RPMI7951 (cell line): ENCODE measurements at regions not wholly inside any gene's neighbourhood (a gene's known extent, or its start where the extent isn't known, plus 50 kb on each side); places are given as distances from the start of the nearest gene placed in this dataset.

Source experiments
- DNase-seq: peaks from one replicate; pipeline ENCODE4 v3.0.0-alpha.2; 2012; ENCODE audit warnings: low read depth

DNA sequence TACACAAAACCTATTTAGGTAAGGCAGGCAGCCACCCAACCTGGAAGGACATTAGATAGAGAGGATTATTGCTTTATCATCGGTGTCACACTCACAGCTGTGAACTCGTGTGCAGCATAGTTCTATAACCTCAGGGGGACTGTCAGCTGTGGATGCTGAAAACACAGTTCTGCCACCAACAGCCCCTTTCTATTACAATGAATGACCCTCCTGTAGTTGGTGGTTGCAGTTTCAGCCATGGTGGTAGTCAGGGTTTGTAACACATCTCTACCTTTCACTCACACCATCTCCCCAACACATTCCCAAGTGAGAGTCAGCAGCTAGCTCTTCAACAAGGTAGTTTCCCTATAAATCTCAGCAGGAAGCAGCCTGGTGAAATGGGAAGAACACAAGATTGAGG lies 136.8 kb downstream of the ZC3H11B start:
- no peak for DNase-seq

DNA sequence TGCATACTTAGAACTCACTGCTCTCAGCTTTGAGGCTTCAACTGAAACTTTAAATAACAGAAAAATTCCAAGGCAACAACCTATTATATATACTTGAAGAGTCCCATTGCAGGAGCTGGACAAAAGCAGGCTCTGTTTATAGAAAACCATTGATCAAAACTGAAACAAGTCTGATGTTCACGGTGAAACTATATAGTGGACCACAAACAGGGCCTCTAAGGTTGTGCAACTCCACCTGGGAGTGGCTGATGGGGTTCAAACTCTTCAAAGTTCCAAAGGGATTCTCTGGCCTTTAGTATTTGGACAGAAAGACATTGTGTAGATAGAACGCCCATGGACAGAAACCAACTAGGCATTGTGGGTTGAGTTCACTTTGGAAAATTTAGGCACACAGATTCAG lies 140.3 kb downstream of the ZC3H11B start:
- DNase-seq: no peak

- no peak for DNase-seq
Observed at GRCh38 chr1:219467524-219467923, 145.4 kb downstream of the ZC3H11B start.

DNA sequence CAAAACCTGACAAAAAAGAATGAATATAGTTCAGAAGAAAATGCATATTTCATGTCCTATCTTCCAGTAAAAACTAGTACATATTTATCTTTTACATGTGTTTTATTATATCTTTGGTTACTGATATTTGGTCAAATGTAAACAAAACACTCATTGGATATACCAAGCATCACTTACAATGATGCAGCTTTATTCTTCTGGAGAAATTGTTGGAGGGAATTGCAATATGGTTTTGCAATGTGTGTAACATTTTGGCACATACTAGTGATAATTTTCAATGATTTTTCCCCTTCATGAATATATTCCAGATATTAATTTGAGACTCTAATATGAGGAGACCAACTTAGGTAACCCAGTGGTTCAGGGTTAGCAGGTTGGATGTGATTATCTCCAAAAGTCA lies 146.1 kb downstream of the ZC3H11B start:
- no peak for DNase-seq

DNA sequence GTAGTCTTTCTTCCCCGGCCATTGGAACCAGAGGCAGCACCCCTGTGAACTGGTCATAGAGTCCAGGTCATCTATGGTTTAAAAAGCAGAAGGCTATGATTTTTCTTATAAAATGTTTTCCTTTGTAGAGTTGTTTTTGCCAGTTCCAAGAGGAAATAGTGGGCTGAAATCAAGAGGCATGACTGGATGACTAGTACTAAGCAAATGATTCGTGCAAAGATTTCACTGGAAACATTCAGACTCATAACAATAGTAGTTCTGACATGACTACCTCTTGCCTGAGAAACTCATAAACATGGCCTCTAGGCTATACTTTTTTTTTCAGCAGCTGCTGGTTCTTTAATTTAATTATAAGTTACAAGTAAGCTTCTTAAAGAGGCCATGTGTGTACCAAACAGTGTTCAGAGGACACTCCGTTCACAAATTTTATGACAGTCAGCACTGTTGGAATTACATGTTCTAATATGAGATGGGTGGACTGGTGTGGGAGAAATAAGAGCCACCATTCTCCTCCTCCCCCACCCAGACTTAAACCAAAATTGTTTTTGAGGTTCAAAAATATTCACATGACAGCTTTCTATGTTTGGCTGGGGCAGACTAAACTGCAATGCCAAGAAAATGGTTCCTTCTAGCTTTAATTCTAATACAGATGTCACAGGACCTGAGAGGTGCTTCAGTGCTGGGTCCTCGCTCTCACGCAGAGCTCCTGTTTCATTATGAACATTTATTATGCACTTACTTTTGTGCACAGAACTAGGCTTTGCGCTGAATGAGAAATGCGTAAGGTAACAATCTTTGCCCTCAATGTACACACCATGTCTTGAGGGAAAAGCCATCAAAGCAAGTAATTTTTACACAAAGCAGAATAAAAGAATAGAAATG lies 147.5 kb downstream of the ZC3H11B start:
- peak; percentile 68 for DNase-seq

DNA sequence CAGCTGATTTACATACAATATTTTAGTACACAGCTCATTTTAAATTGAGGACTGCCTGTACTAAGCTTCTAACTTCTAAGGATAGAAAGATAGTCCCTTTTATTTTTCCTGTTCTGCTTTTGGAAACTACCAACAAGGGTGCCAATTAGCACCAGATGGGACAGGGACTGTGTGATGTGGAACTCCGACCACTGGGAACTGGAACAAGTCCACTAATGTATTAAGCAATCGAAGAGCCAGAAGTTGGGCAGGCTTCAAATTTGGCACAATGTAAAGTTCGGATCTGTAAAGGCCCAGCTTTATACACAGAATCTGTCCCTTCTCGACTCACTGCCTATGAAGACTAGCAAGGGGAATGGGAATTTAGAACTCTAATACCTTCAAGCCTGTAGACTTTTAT lies 149.3 kb downstream of the ZC3H11B start:
- DNase-seq: peak; percentile 72

DNA sequence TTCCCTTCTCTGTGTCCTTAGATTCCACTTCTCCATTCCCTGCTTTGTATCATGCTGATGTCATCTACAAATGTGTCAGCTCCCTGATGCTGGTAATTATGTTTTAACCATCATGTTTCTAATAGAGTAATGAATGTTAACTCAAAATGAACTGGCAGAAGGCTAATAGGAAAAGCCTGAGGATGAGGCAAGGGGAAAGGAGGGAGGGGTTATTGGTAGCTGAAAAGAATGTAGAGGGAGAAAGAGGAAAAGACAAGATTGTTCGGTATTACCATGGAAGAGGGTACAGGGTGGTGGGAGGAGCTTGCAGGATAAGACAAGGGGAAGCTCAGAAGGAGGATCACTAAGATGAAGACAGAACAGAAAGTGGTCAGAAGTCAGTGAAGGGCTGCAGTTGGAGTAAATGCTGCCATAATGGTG lies 150.9 kb downstream of the ZC3H11B start:
- DNase-seq: no peak

GRCh38 chr1:219460896-219461815 lies 151.7 kb downstream of the ZC3H11B start:
- DNase-seq: peak; percentile 83

DNA sequence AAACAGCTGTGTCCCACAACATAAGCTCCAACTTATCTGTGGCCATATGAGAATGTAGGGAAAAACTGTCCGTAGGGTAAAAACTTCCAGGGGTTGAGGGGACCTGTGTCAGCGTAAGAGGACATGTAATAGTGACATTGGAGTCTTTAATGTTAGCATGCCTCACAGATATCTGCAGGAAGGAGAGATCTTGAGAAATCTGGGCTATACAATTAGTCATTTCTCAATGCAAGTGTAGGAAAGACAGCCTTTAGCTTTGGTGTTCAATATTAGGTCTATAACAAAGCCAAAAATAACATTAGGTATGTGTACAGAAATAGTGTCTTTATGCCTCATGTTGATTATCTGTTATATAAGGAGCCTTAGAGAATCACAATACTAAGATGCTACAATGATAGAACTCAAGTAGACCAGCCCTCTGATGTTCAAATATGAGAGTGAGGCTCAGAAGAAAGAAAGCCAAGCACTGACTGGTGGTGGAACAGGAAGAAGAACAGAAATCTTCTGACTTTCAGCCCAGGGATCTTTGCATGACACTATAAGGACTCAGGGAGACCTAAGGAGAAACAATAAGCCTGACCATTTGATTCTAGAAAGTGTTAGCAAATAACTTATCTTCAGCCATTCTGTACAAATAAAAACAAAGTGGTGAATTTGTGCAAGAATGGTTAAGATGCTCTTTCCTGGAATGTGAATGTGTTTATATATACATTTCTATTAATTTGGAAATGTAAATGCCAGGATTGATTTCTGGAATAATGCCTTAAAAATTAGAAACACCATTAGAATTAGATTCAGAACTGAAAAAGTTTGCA lies 152.6 kb downstream of the ZC3H11B start:
- no peak for DNase-seq

GRCh38 chr1:219459351-219460080 lies 153.4 kb downstream of the ZC3H11B start:
- DNase-seq: peak; percentile 84

DNA sequence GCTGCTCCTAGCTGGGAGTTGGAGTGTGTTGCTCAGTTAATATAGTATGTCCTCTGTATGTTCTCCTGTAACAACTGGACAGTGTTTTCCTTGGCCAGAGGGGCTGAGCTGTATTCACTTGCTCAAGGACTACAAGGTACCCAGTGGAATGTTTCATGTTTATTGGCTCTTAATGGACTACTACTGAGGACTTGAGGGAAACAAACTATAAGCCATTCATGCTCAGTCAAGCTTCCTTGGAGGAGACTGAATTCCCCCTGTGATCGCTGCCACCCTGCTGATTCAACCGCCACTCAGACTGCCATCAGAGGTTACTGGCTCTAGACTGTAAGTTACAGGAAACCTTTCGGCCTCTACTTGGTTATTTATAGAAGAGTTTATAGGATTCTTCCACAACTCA lies 166.6 kb downstream of the ZC3H11B start:
- DNase-seq: peak; percentile 53

- no peak for DNase-seq
Observed at GRCh38 chr1:219445864-219446263, 167.0 kb downstream of the ZC3H11B start.

- no peak for DNase-seq
Observed at GRCh38 chr1:219444474-219444873, 168.4 kb downstream of the ZC3H11B start.

DNA sequence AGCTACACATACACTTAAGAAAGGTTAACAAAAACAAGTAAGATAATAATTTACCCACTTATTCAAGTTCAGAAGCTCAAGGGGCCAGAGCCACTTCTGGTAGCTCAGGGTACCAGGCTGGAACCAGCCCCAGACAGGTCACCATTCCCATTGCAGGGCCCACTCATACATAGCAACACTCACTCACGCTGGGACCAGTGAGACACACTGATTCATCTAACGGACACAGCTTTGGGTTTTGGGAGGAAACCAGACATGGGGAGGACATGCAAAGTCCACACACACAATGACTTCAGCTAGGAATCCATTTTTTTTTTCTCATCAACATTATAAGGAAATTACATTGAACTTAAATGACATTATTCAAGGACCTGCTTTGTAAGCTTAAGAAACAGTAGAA lies 169.1 kb downstream of the ZC3H11B start:
- peak; percentile 69 for DNase-seq

DNA sequence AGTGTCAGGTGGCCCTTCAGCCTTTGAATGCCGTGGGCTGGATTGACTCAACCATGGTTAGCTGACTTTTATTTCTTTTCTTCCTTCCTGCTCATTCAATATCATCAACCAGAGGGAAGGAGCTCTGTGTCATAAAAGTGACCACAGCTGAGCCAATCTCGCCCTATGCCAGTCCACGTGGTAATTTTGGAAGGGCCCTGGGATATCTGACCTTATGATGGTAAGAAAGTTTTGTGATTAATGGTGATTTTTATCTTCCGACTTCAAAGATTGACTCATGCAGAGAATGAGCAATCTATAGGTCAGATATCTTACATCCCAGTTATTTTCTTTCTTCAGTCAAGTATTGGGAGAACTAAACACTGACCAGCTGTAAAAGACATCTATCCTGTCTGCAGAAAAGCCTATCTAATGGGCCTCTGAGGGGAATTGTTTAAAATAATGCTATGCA lies 170.3 kb downstream of the ZC3H11B start:
- DNase-seq: peak; percentile 95

GRCh38 chr1:219441884-219442283 lies 171.0 kb downstream of the ZC3H11B start:
- no peak for DNase-seq

GRCh38 chr1:219439376-219439775 lies 173.5 kb downstream of the ZC3H11B start:
- DNase-seq: no peak

DNA sequence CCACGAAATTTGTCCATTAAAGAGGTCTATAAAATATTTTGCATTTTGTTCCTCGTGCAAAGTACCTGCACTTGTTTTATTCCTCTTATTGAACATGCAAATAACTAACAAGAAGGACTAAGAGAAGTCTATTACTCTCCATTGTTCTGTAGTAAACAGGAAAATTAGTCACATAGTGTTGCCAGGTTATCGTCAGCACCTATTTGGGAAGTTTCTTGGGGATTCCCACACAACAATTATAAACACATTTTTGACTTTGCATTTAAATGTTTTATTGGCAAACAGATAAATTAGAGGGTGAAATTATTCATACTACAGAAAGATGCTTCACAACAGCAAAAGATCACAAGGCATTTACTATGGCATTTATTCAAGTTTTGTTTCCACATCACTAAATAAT lies 174.5 kb downstream of the ZC3H11B start:
- DNase-seq: no peak

DNA sequence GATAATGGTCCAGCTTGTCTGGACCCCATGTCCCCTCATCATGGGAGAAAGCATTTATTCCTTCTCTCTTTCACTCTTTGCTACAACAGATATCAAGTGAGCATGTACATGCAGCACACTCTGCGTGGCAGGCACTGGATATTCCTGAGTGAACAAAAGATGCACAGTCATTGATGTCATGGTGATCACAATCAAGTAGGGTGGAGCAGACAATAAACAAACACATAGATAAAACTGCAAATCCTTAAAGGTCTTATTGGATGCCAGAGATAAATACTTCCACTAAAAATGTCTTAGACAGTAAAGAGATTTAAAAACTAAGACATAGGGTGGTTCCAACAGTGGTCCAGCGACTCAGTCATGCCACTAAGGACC lies 178.0 kb downstream of the ZC3H11B start:
- DNase-seq: no peak

GRCh38 chr1:219434285-219434922 lies 178.5 kb downstream of the ZC3H11B start:
- DNase-seq: no peak
